ENCODE measurements at regions not wholly inside any gene's neighbourhood (a gene's known extent, or its start where the extent isn't known, plus 50 kb on each side); places are given as distances from the start of the nearest gene placed in this dataset.

DNA sequence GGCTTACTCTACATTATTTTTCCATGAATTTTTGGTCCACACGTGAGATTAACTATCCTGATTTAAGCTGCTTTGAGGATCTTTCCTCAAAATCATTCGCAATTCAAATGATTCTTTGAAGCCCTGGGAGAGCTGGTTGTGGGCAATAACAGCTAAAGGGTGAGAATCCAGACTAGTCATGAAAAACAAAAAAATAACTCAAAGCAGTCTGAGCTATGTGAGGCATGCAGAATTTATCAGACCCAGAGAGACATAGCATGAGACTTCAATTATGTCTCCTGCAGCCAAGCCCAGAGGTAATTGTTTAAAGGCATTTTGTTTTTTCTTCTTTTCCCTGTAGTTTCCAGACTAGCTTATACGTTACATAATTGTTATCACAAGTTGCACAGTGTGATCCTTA lies 517.3 kb upstream of the PTCHD4 start:
- no peaks in the 10 kb centered on the region for H3K27me3 ChIP-seq (replicated peaks; ENCODE audit: control insufficient read depth, insufficient read depth, low read length)
- no peaks in the 10 kb centered on the region for H3K36me3 ChIP-seq (ENCODE audit: control insufficient read depth, insufficient read depth, low read length)

DNA sequence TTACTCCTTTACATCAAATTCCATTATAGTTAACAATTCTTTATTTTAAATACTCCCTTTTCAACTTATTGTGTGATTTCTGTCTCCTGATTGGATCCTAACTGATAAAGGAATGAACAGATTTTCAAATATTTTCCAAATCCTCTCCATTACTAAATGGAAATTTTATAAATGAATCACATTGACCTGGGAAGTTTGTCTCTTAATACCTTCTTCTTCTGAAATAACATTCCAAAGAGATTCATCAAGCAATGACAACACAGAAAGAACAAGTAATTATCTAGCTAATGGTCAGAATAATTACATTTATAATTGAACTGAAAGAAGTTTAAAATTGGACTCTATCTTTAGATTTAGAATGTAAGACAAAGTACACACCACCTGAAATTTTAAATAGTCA lies 515.4 kb upstream of the PTCHD4 start:
- Histone ChIP-seq H3K36me3 (ENCODE audit: control insufficient read depth, insufficient read depth, low read length) (no peaks in the 10 kb centered on the region), H3K27me3 (replicated peaks; ENCODE audit: control insufficient read depth, insufficient read depth, low read length) (no peaks in the 10 kb centered on the region), H3K4me3 (replicated peaks; ENCODE audit: low read depth, low read length) (no peak overlapping the region)
- no peak for DNase-seq (ENCODE audit: extremely low read depth, insufficient read length)
- TF ChIP-seq, protein P1, sequence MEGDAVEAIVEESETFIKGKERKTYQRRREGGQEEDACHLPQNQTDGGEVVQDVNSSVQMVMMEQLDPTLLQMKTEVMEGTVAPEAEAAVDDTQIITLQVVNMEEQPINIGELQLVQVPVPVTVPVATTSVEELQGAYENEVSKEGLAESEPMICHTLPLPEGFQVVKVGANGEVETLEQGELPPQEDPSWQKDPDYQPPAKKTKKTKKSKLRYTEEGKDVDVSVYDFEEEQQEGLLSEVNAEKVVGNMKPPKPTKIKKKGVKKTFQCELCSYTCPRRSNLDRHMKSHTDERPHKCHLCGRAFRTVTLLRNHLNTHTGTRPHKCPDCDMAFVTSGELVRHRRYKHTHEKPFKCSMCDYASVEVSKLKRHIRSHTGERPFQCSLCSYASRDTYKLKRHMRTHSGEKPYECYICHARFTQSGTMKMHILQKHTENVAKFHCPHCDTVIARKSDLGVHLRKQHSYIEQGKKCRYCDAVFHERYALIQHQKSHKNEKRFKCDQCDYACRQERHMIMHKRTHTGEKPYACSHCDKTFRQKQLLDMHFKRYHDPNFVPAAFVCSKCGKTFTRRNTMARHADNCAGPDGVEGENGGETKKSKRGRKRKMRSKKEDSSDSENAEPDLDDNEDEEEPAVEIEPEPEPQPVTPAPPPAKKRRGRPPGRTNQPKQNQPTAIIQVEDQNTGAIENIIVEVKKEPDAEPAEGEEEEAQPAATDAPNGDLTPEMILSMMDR (IDR thresholded peaks at IDR 0.05; ENCODE audit: insufficient read depth, low read length, poor library complexity, severe bottlenecking), result no peak

More for the DNA sequence above, 517.3 kb upstream of the PTCHD4 start:
- TF ChIP-seq, protein P1 (IDR thresholded peaks at IDR 0.05; ENCODE audit: insufficient read depth, low read length, poor library complexity, severe bottlenecking), result no peak
- DNase-seq (ENCODE audit: extremely low read depth, insufficient read length), result no peak
- no peak overlapping the region for H3K4me3 ChIP-seq (replicated peaks; ENCODE audit: low read depth, low read length)

DNA sequence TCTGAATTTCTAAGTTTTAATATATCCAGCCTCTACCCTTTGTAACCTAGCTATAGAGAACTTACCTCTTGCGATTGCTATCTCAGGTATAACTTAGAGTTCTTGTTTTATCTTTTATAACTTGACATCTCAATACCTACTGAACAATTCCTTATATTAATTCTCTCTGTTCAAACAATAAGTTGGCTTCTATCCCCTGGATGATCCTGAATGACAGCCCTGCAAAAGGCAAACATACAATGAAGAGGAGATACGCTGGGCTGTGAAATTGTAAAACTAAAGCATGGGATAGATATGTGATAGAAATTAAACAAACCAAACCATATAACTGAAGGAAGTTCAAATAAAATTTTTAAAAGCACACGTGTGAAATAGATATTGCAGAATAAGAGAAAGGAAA lies 513.6 kb upstream of the PTCHD4 start:
- no peak for DNase-seq (ENCODE audit: extremely low read depth, insufficient read length)
- H3K36me3 ChIP-seq (ENCODE audit: control insufficient read depth, insufficient read depth, low read length), result no peaks in the 10 kb centered on the region
- no peak overlapping the region for H3K4me3 ChIP-seq (replicated peaks; ENCODE audit: low read depth, low read length)
- no peaks in the 10 kb centered on the region for H3K27me3 ChIP-seq (replicated peaks; ENCODE audit: control insufficient read depth, insufficient read depth, low read length)
- TF ChIP-seq, protein P1 (IDR thresholded peaks at IDR 0.05; ENCODE audit: insufficient read depth, low read length, poor library complexity, severe bottlenecking), result no peak

- Histone ChIP-seq H3K4me3 (replicated peaks; ENCODE audit: low read depth, low read length) (no peak overlapping the region), H3K27me3 (replicated peaks; ENCODE audit: control insufficient read depth, insufficient read depth, low read length) (no peaks in the 10 kb centered on the region), H3K36me3 (ENCODE audit: control insufficient read depth, insufficient read depth, low read length) (no peaks in the 10 kb centered on the region)
- TF ChIP-seq, protein P1 (IDR thresholded peaks at IDR 0.05; ENCODE audit: insufficient read depth, low read length, poor library complexity, severe bottlenecking), result no peak
- DNase-seq (ENCODE audit: extremely low read depth, insufficient read length), result no peak
Observed at GRCh38 chr6:48619771-48620170, 508.8 kb upstream of the PTCHD4 start.

- no peak overlapping the region for H3K4me3 ChIP-seq (replicated peaks; ENCODE audit: low read depth, low read length)
- H3K27me3 ChIP-seq (replicated peaks; ENCODE audit: control insufficient read depth, insufficient read depth, low read length), result no peaks in the 10 kb centered on the region
- TF ChIP-seq, protein P1 (IDR thresholded peaks at IDR 0.05; ENCODE audit: insufficient read depth, low read length, poor library complexity, severe bottlenecking), result no peak
- no peaks in the 10 kb centered on the region for H3K36me3 ChIP-seq (ENCODE audit: control insufficient read depth, insufficient read depth, low read length)
- DNase-seq (ENCODE audit: extremely low read depth, insufficient read length), result no peak
Observed at GRCh38 chr6:48615041-48615440, 504.0 kb upstream of the PTCHD4 start.

DNA sequence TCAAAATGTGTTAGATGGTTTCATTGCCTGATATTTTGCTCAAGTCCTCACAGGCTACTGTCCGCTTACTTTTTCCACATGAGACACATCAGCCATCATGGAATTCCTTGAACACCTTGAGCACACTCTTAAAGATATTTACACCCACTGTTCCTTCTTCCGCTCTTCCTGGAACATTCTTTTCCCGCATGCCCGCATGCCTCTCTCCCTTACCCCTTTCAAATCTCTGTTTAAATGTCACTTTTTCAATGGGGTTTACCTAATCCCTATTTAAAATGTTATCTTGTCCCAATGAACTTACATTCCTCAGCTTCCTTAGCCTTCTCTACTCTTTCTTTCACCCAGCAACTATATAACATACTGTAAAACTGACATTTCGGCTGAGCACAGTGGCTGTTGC lies 503.3 kb upstream of the PTCHD4 start:
- TF ChIP-seq, protein P1 (IDR thresholded peaks at IDR 0.05; ENCODE audit: insufficient read depth, low read length, poor library complexity, severe bottlenecking), result no peak
- H3K4me3 ChIP-seq (replicated peaks; ENCODE audit: low read depth, low read length), result no peak overlapping the region

More for the DNA sequence above, 503.3 kb upstream of the PTCHD4 start:
- H3K36me3 ChIP-seq (ENCODE audit: control insufficient read depth, insufficient read depth, low read length), result no peaks in the 10 kb centered on the region
- no peak for DNase-seq (ENCODE audit: extremely low read depth, insufficient read length)
- H3K27me3 ChIP-seq (replicated peaks; ENCODE audit: control insufficient read depth, insufficient read depth, low read length), result no peaks in the 10 kb centered on the region
